HL-60/S4 treated with retinoic acid at 250 ng/mL for 4 days and 3 days (cell line): ENCODE measurements at regions not wholly inside any gene's neighbourhood (a gene's known extent, or its start where the extent isn't known, plus 50 kb on each side); places are given as distances from the start of the nearest gene placed in this dataset.

Source experiments
- in situ Hi-C: fragments of 300-500 bp; cut with MboI; formaldehyde crosslinking; loops from 2 replicates; pipeline ENCODE4 v1.7.0; 2022; ENCODE audit warnings: low sequenced_read_pairs

DNA sequence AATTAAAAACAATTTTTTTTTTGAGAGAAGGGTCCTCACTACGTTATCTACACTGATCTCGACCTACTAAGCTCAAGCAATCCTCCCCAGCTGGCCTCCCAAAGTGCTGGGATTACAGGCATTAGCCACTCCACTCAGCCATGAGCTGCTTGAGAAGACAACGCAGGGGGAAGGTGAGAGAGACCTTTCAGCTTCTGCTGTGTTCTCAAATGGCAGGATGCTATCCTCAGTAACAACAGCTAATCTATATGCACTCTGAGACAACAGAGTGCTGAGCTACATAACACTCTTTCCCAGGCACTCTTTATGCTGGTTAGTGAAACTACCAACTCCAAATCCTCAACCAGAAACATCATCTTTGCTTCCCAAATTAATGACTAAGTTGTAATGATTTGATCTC, 526.1 kb downstream of the CCER1 start:
- in situ Hi-C loops, result no loop called here

DNA sequence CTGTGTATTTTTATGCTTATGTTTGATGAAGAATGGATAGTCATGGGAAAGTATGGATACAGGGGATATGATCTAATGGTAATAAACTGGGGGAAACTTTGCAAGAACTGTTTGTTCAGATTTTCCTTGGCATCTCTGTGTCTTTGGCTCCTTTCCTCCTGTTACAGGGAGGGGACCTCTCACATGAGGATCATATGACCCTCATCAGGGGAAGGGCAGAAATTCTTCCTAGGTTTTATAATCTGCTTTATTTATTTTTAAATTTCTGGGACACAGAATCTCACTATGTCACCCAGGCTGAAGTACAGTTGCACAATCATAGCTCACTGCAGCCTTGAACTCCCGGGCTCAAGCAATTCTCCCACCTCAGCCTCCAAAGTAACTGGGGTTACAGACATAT, 526.5 kb downstream of the CCER1 start:
- in situ Hi-C loops, result no loop called here

DNA sequence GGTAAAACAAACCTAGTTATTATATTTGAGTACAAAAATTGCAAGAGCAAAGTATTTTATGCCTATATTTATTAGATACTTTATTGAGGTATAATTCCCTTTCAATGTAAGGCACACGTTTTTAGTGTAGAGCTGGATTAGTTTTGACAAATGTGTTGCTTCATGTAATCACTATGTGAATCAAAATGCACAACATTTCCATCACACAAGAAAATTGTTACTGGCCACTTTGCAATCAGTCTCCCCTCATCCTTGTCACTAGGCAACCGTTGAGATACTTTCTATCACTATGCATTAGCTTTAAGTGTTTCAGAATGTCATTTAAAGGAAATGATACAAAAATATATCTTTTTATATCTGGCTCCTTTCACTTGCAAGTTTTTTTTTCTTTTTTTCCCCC, 531.0 kb downstream of the CCER1 start:
- in situ Hi-C loops, result no loop called here

DNA sequence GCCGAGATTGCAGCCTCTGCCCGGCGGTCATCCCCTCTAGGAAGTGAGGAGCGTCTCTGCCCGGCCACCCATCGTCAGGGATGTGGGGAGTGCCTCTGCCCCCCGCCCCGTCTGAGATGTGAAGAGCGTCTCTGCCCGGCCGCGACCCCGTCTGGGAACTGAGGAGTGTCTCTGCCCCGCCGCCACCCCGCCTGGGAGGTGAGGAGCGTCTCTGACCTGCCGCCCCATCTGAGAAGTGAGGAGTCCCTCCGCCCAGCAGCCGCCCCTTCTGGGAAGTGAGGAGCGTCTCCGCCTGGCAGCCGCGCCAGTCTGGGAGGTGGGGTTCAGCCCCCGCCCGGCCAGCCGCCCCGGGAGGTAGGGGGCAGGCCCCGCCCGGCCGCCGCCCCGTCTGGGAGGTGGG, 544.0 kb downstream of the CCER1 start:
- in situ Hi-C loops, result no loop called here

DNA sequence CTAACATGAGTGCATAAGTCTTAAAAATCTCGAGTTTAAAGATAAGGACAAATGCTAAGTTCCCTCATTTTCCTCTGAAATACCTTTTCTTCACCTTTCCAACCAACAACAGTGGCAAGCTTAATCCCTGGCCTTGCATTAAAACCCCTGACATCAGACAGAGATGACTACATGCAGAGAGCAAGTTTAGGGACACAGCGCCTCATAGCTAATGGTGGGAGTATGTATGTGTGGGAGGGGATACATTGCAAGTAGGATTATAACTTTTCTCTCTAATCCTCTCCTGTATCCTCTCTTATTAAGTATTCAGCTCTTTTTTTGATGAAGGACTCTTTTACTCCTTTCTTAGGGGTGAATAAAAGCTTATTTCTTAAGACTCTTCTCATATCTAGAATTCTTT, 547.1 kb downstream of the CCER1 start:
- in situ Hi-C loops, result no loop called here

DNA sequence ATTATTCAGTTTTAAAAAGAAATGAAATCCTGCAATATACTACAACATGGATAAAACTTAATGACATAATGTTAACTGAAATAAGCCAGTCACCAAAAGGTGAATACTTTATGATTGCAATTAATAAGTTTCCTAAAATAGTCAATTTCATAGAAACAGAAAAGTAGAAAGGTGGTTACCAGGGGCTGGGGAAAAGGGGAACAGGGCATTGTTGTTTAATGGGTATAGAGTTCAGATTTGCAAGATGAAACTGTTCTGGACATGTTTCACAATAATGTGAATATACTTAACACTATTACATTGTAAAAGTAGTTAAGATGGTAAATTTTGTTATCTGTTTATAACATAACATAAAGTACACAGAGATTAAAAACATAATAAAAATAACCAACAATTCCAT, 550.9 kb downstream of the CCER1 start:
- in situ Hi-C loops, result no loop called here

DNA sequence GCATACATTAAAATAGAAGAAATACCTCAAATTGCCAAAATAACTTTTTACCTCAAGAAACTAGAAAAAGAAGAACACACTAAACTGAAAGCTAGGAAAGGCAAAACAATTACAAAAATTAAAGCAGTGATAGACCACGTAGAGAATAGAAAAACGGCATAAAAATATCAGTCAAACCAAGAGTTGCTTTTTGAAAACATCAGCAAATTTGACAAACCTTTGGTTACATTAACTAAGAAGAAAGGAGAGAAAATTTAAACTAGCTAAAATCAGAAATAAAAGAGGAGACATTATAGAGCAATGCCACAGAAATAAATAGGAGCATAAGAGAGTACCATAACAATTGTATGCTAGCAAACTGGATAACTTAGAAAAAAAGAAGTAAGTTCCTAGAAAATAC, 553.8 kb downstream of the CCER1 start:
- in situ Hi-C loops, result no loop called here

DNA sequence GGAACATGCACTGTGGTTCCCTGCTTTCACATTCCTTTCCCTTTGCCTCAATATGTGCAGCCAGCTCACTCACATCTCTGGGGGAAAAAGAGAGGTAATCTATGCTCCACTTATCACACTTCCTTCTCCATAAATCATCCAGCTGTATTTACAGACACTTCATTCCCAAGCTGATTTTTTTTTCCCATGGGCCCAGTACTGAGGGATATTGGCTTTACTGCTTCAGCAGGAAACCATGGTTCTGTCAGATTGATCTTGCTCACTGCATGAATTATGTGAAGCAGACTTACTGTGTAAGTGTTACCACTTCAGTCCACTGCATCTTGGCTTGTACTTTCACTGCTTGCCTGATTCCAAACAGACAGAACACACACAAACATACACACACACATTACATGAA, 555.6 kb downstream of the CCER1 start:
- in situ Hi-C loops, result no loop called here

DNA sequence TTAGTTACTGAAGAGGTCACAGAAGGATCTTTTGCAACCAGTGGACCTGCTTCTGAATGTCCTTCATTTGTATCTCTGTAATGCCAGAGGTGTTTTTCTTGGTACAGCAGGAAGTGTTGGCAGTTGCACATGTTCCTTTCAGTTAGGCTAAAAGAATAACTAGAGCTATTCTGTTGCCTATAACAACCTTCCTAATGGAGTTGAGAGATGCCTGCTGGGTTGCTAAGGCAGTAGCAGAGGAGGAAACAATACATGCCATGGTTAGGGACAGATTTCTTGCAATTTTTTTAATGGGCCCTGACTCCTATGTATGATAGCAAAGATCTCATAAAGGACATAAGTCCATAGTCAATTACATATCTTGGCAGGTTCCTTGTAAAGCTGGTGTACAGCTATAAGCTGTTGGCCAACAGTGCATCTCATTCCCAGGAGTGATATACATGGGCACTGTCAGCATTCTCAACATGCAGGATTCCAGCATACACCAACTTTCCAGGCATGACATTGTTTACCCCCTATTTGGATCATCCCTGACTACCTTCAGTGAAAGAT, 556.6 kb downstream of the CCER1 start:
- in situ Hi-C loops, result no loop called here

DNA sequence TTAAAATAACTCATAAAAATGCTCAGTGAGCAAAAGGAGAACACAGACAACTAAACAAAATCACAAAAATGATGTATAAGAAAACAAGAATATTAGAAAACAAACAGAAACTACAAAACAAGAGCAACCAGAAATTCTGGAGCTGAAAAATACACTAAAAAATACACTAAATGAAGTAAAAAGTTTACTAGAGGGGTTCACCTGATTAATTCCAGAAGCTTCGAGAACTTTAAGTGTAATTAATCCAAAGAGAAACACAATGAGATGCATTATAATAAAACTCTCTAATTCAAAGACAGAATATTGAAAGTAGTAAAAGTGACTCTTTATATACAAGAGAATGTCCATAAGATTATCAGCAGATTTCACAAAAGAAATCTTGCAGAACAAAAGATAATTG, 558.4 kb downstream of the CCER1 start:
- in situ Hi-C loops, result no loop called here

DNA sequence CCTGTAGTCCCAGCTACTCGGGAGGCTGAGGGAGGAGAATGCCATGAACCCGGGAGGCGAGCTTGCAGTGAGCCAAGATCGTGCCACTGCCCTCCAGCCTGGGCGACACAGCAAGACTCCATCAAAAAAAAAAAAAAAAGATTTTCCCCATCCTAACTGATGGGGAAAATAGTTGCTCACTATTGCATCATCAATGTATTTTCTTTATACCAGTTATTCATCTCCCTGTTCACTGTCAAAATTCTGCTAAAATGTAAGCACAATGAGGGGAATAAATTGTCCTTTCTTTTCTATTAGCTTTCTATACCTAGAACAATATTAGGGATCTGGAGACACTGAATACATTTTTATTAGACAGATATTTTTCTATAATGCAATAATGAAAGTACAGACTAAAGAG, 561.3 kb downstream of the CCER1 start:
- in situ Hi-C loops, result no loop called here

DNA sequence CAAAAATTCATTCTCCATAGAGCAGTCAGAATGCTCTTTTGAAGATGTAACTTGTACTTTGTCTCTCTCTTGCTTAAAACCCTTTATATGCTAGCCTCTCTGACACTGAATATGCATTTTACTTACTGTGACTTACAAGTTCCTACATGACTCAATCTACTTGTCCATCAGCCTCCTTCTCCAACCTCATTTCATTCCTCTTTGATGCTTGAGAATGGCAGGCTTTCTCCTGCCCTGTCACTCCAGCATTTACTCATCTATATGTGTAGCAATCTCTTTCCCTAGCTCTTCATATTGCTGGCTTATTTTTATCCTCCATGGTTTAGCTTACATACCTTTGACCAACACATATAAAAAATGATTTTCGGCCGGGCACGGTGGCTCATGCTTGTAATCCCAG, 561.9 kb downstream of the CCER1 start:
- in situ Hi-C loops, result no loop called here

DNA sequence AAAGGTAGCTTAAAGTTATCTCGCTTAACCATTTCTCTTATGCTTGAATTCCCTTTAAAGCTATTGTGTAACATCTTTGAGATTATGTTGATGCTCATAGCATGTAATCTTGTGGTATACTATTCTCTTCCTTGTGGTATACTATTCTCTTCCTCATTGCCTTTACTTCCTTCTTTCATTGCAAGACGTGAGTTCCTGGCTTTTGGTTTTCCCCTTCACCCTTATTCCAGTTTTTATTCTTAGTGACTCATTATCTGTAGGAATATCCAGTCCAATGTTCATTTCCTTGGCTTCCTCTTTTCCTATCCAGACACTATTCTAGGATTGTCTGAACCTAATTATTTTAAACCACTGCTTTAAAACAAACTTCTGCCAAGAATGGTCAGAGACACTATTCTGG, 564.0 kb downstream of the CCER1 start:
- in situ Hi-C loops, result no loop called here

DNA sequence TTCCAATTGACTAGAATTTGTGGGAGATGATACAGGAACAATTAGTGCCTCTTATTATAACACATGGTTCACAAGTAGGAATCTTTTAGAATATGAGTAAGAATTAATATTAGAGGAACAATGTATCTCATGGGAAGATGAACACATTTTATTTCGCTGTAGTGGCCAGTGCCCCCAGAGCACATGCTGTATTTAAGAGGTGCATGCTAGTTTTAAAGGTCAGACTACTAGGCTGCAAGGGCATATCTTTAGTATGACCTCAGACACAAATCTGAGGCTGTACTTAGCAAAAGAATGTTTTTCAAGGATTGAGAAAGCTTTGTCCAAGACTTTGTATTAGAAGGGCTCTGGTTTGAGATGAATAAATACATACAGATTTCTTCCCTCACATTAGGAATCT, 586.9 kb downstream of the CCER1 start:
- in situ Hi-C loops, result no loop called here

DNA sequence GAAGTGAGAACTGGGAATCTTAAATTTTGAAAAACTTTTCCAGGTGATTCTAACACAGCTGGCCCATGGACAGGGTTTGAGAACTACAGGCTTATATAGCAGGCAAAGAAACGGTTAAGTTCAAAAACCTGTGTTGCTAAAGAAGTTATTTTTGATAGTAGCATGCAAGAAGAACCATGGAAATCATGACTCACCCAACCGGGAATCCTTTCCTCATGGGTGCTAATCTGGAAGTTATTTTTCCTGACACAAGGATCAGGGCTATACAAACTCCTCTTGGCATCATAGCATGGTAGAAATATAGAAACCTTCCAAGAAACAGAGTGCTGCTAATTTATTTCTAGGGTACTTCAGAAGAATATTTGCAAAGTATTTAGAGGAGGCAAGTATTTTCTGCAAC, 588.7 kb downstream of the CCER1 start:
- in situ Hi-C loops, result no loop called here

DNA sequence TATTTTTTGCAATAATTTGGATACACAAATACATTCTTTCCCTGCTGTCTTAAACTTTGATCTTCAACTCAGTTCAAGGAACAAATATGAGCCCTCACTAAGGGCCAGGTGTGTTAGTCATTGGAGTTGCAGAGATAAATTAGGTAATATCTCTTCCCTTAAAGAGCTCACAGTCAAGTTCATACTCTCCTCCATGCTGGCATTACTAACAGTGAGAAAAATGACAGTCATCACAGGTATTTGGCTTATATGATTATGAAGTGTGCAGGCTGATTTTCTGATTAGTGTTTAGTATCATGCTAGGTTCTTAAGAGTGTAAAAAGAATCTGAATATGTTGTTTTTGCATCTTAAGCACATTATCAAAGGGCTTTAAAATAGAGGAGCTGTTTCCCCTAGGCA, 594.7 kb downstream of the CCER1 start:
- in situ Hi-C loops, result no loop called here

DNA sequence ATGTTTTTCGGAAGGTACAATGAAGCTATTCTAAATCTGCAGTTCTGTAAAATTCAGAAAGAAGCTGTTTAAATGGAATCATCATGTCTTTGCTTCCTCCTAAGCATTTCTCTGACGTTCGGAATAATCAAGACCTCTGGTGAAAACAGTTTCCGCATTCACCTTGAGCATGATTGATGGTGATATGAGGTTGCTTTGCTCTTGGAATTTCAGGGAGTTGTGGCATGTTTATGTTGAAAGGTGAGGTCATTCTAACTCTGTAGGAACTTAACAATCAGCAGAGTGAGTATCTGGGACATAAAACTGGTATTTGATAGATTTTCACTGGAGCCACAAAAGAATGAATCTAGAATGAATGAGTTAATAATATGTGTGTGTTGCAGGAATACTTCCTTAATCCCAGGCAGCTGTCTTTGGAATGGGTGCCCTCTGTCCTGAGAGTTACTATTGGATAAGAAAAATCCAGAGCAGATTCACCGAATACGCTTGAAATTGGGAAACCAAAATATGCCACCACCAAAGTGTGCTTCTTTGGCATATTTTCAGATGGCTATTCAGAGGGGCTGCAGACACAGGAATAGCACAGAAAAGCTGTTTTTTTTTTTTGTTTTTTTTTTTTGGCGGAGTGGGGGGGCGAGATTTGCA, 599.1 kb downstream of the CCER1 start:
- in situ Hi-C loops, result no loop called here

DNA sequence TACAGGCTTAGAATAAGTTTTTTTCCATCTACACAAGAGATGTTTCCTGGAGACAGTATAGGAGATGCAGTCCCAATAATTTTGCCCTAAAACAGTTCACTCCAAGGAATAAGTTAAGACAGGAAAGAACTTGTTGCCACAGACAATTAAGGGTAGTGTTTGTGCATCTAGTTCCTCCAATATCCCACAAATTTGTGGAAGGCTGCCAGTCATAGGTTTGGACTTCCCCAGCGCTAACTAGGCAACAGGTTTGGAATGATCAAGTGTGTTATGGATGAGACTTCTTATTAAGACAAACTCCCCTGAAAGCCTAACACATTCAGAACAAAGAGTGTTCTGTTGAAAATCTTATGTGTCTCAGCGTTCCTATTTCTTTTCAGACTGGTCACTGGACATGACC, 611.0 kb downstream of the CCER1 start:
- in situ Hi-C loops, result no loop called here

DNA sequence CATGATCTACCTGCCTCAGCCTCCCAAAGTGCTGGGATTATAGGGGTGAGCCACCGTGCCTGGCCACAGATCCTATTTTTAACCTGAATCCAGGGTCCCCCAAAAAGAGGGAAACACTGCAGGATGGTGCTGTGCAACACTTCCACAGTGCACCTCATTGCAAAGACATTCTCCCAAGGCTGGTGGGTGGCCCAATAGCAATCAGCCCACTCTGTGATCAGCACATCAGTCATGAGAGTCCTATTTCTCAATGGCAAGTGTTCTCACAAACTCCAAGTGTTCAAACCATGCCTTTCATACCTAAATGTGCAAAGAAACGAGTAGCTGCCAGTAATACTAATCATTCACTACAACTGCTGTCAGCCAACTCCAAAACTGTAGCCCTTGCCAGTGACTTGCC, 612.9 kb downstream of the CCER1 start:
- in situ Hi-C loops, result no loop called here

DNA sequence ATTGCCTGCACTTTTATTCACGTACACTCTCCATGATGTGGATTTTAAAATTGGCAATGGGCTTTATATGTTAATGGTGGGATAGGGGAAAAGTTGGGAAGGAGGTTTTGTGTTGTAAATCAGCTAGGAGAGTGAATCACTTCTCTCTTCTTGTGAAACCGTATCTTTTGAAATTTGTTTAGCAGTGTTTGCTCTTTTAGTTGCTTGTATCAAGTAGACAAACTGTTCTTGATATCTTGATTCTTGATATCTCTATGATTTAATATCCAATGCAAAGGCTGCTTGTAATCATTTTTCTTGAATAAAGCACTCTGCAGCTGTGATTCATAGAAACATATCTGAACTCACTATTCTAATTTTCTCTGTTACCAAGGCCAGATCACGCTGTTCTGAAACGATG, 615.1 kb downstream of the CCER1 start:
- in situ Hi-C loops, result no loop called here

DNA sequence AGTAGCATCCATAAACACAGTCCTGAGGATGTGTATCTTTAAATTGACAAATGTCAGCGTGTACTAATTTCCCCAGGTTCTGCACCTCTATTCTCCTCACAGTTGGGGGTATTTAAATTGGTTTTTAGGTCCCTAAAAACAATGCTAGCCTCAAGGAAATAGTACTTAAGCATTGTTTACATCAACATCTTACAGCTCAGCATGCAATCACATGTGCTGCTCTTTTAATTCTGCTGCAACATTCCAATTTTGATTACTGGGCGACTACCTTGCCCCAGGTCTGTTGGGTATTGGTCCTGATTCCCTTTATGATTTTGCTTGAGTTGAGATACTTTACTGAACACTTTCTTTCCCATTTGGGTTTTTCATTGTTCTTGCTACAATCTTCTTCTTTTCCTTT, 616.6 kb downstream of the CCER1 start:
- in situ Hi-C loops, result no loop called here

DNA sequence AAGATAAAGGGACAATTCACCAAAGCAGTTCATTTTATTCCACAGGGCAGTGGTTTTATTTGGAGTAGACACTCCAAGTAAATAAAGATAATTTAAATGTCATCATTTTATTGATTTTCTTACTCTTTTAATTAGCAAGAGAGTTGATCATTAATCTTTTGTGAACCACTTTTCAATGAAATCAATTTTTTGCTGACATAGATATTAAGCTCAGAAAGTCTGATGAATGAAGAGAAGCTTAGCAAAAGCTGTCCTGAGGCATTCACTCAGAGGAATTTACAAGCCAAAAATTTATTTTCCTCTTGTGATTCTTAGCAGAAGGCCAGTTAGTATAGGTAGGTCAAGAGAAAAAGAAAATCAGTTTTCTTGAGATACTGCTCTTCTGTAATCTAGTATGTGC, 618.0 kb downstream of the CCER1 start:
- in situ Hi-C loops, result no loop called here

DNA sequence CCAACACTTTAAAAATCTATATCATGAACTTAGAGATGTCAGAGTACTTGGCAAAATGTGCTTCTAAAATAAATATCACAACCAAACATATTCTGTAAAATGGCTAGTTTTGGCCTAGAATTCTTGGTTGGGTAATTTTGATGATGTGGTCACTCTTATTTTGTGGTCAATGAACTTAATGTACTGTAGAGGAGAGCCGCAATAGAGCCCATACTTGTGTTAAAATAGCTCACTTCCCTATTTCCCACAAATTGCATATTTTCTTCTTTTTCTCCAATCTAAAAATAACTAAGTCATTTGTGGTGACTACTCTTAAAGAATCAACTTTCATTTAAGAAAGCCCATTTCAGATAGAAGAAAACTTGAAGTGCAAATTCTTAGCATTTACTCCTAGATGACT, 619.4 kb downstream of the CCER1 start:
- in situ Hi-C loops, result no loop called here
